ENCODE measurements at regions not wholly inside any gene's neighbourhood (a gene's known extent, or its start where the extent isn't known, plus 50 kb on each side); places are given as distances from the start of the nearest gene placed in this dataset.

DNA sequence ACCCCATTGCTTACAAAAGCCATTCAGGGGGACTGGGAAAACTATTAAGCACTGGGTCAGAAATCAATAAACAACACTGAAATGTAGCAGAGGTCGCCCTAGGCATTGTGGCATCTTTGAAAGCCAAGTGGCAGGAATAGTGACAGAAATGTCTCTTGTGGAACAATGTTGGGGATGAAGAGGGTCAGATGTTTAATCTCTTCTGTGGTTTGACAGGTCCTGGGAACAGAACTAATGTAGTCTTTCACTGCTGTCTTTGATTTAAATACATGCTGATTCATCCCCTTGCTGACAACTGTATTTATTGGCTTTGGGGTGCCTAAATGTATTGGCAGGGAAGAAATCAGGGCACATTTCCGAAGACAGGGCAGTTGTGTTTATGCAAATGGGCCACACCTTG lies 194.8 kb downstream of the ATG4C start:
- Histone ChIP-seq H3K4me1 (ENCODE audit: low read depth) (no peaks in the 10 kb centered on the region), H3K9me3 (ENCODE audit: low read depth) (no peaks in the 10 kb centered on the region), H3K4me3 (no peak overlapping the region), H3K36me3 (no peaks in the 10 kb centered on the region), H3K27me3 (no peaks in the 10 kb centered on the region), H3K27ac (no peak overlapping the region)
- DNase-seq (ENCODE audit: low read depth in 1 of 2, low spot score in 1 of 2), result no peak
- TF ChIP-seq CTCF (IDR thresholded peaks at IDR 0.05; ENCODE audit: low read depth, low read length), result no peak

DNA sequence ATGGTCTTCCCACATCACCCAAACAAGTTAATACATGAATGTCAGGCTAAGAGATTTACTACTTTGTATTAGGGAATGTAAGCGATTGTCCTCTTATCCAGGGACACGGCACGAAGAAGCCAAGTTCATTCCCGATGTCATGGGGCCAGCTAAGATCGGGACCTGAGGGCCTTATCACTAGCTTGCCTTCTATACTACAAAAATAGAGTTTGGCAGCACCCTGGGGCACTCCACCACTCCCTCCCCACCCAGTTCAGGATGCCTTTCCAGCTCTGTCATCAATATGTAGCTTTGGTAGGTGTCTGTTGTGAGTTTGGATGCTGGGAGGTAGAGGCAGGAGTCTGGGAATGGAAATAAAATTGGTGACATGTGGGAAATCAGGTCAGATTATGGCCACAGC lies 197.5 kb downstream of the ATG4C start:
- no peak for DNase-seq (ENCODE audit: low read depth in 1 of 2, low spot score in 1 of 2)
- H3K4me3 ChIP-seq, result no peak overlapping the region
- H3K9me3 ChIP-seq (ENCODE audit: low read depth), result no peaks in the 10 kb centered on the region
- TF ChIP-seq CTCF (IDR thresholded peaks at IDR 0.05; ENCODE audit: low read depth, low read length), result no peak
- H3K36me3 ChIP-seq, result no peaks in the 10 kb centered on the region
- H3K27me3 ChIP-seq, result no peaks in the 10 kb centered on the region
- H3K27ac ChIP-seq, result no peak overlapping the region
- no peaks in the 10 kb centered on the region for H3K4me1 ChIP-seq (ENCODE audit: low read depth)

DNA sequence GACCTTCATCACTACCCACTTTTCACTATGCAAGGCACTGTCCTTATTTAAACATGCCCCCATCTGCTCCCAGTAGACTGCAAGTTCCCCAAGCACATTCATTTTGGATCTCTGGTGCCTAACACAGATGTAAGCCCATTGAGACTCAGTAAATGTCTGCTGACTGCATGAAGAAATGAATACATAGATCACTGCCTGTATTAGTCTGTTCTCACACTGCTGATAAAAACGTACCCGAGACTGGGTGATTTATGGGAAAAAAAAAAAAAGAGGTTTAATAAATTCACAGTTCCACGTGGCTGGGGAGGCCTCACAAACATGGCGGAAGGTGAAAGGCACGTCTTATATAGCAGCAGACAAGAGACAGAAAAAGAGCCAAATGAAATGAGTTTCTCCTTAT lies 204.9 kb downstream of the ATG4C start:
- no peaks in the 10 kb centered on the region for H3K9me3 ChIP-seq (ENCODE audit: low read depth)
- H3K27me3 ChIP-seq, result no peaks in the 10 kb centered on the region
- no peak overlapping the region for H3K4me3 ChIP-seq
- no peak overlapping the region for H3K27ac ChIP-seq
- TF ChIP-seq CTCF (IDR thresholded peaks at IDR 0.05; ENCODE audit: low read depth, low read length), result no peak
- no peaks in the 10 kb centered on the region for H3K4me1 ChIP-seq (ENCODE audit: low read depth)
- no peaks in the 10 kb centered on the region for H3K36me3 ChIP-seq
- no peak for DNase-seq (ENCODE audit: low read depth in 1 of 2, low spot score in 1 of 2)

DNA sequence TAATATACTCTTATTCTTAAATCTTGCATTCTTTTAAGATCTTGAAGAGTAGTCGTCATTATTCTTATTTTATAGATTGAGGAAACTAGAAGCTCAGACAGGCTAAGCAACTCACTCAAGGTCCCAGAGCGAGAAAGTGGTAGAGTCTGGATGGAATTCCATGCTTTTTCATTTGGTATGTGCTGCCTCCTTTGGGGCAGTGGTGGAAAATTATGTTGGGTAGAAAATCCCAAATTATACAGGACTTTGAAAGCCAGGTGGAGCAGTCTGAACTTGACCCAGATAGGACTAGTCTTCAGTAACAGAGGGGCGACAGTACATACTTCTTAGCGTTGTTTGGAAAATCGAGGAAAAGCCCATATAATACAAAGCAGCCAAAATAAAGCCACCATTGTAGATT lies 205.6 kb downstream of the ATG4C start:
- DNase-seq (ENCODE audit: low read depth in 1 of 2, low spot score in 1 of 2), result no peak
- no peak overlapping the region for H3K4me3 ChIP-seq
- no peaks in the 10 kb centered on the region for H3K27me3 ChIP-seq
- TF ChIP-seq CTCF (IDR thresholded peaks at IDR 0.05; ENCODE audit: low read depth, low read length), result no peak
- H3K4me1 ChIP-seq (ENCODE audit: low read depth), result no peaks in the 10 kb centered on the region
- H3K27ac ChIP-seq, result no peak overlapping the region
- no peaks in the 10 kb centered on the region for H3K9me3 ChIP-seq (ENCODE audit: low read depth)
- no peaks in the 10 kb centered on the region for H3K36me3 ChIP-seq

GRCh38 chr1:62991152-62991551 lies 207.2 kb downstream of the ATG4C start:
- Histone ChIP-seq H3K4me3 (no peak overlapping the region), H3K36me3 (no peaks in the 10 kb centered on the region), H3K9me3 (ENCODE audit: low read depth) (no peaks in the 10 kb centered on the region), H3K27ac (no peak overlapping the region), H3K27me3 (no peaks in the 10 kb centered on the region), H3K4me1 (ENCODE audit: low read depth) (no peaks in the 10 kb centered on the region)
- DNase-seq (ENCODE audit: low read depth in 1 of 2, low spot score in 1 of 2), result no peak
- no peak for TF ChIP-seq CTCF (IDR thresholded peaks at IDR 0.05; ENCODE audit: low read depth, low read length)

- DNase-seq (ENCODE audit: low read depth in 1 of 2, low spot score in 1 of 2), result no peak
These were observed 209.9 kb downstream of the ATG4C start for GRCh38 chr1:62993844-62994243.

More at GRCh38 chr1:62993844-62994243, 209.9 kb downstream of the ATG4C start:
- H3K27me3 ChIP-seq, result no peaks in the 10 kb centered on the region
- H3K9me3 ChIP-seq (ENCODE audit: low read depth), result no peaks in the 10 kb centered on the region
- H3K36me3 ChIP-seq, result no peaks in the 10 kb centered on the region
- no peak overlapping the region for H3K27ac ChIP-seq
- no peak for TF ChIP-seq CTCF (IDR thresholded peaks at IDR 0.05; ENCODE audit: low read depth, low read length)
- H3K4me1 ChIP-seq (ENCODE audit: low read depth), result no peaks in the 10 kb centered on the region
- H3K4me3 ChIP-seq, result no peak overlapping the region

Data from cardiac muscle cell (in vitro differentiated cells and primary cell).